Activated T-cell treated with anti-CD3 and anti-CD28 coated beads, Interleukin-2, amount 50 U/mL, for 4 hours (primary cell): ENCODE measurements at regions not wholly inside any gene's neighbourhood (a gene's known extent, or its start where the extent isn't known, plus 50 kb on each side); places are given as distances from the start of the nearest gene placed in this dataset.

Source experiments
- ATAC-seq, 2 donors: fragments of 200-7000 bp; cut with Tn5 transposase; one replicate each; pipeline ENCODE4 v1.10.0; 2021
- DNase-seq: peaks from one replicate; pipeline ENCODE4 v3.0.0-alpha.2; 2020
- H3K27me3 Mint-ChIP-seq: one replicate; pipeline ENCODE4 v1.8.0; 2021; ENCODE audit warnings: low read depth, mixed read lengths
- H3K36me3 Mint-ChIP-seq: one replicate; pipeline ENCODE4 v1.8.0; 2022; ENCODE audit warnings: mixed read lengths; ENCODE audit not compliant: insufficient read depth
- H3K4me1 Mint-ChIP-seq: one replicate; pipeline ENCODE4 v1.8.0; 2021; ENCODE audit warnings: low read depth, mixed read lengths
- H3K4me3 Mint-ChIP-seq: one replicate; pipeline ENCODE4 v1.8.0; 2021; ENCODE audit warnings: mild to moderate bottlenecking, moderate library complexity, mixed read lengths
- H3K9me3 Mint-ChIP-seq: one replicate; pipeline ENCODE4 v1.8.0; 2021; ENCODE audit warnings: mixed read lengths

GRCh38 chr17:77594416-77595209, 363.9 kb upstream of the TNRC6C start:
- Mint-ChIP-seq H3K4me1 (peaks cover 5% of the 10 kb centered on the region), H3K36me3 (no peaks in the 10 kb centered on the region), H3K4me3 (no peak overlapping the region), H3K9me3 (no peaks in the 10 kb centered on the region), H3K27me3 (peaks cover 2% of the 10 kb centered on the region)
- DNase-seq (no peak), ATAC-seq (peak in 1 of 2 donors; percentile 25)

- H3K4me1 Mint-ChIP-seq, result peaks cover 5% of the 10 kb centered on the region
- H3K4me3 Mint-ChIP-seq, result no peak overlapping the region
- DNase-seq, result no peak
- no peaks in the 10 kb centered on the region for H3K9me3 Mint-ChIP-seq
- H3K36me3 Mint-ChIP-seq, result no peaks in the 10 kb centered on the region
- no peak for ATAC-seq
- peaks cover 2% of the 10 kb centered on the region for H3K27me3 Mint-ChIP-seq
These were observed 361.7 kb upstream of the TNRC6C start for GRCh38 chr17:77596491-77597417.

- Mint-ChIP-seq H3K4me1 (peaks cover 5% of the 10 kb centered on the region), H3K4me3 (no peak overlapping the region), H3K9me3 (no peaks in the 10 kb centered on the region), H3K36me3 (no peaks in the 10 kb centered on the region), H3K27me3 (peaks cover 2% of the 10 kb centered on the region)
- ATAC-seq (no peak), DNase-seq (no peak)
These were observed 360.9 kb upstream of the TNRC6C start for GRCh38 chr17:77597418-77598240.

GRCh38 chr17:77598241-77598620, 360.3 kb upstream of the TNRC6C start:
- Mint-ChIP-seq H3K9me3 (no peaks in the 10 kb centered on the region), H3K4me3 (no peak overlapping the region), H3K27me3 (peaks cover 2% of the 10 kb centered on the region), H3K4me1 (peaks cover 5% of the 10 kb centered on the region), H3K36me3 (no peaks in the 10 kb centered on the region)
- ATAC-seq (no peak), DNase-seq (no peak)

GRCh38 chr17:77599699-77600098, 358.8 kb upstream of the TNRC6C start:
- Mint-ChIP-seq H3K9me3 (no peaks in the 10 kb centered on the region), H3K36me3 (no peaks in the 10 kb centered on the region), H3K27me3 (no peaks in the 10 kb centered on the region), H3K4me1 (peaks cover 3% of the 10 kb centered on the region), H3K4me3 (no peak overlapping the region)
- no peak for ATAC-seq
- DNase-seq, result no peak

GRCh38 chr17:77600346-77600745, 358.2 kb upstream of the TNRC6C start:
- Mint-ChIP-seq H3K9me3 (no peaks in the 10 kb centered on the region), H3K36me3 (no peaks in the 10 kb centered on the region), H3K4me1 (no peaks in the 10 kb centered on the region), H3K27me3 (no peaks in the 10 kb centered on the region), H3K4me3 (no peak overlapping the region)
- ATAC-seq (no peak), DNase-seq (no peak)

GRCh38 chr17:77601054-77601979, 357.2 kb upstream of the TNRC6C start:
- Mint-ChIP-seq H3K9me3 (no peaks in the 10 kb centered on the region), H3K4me3 (no peak overlapping the region), H3K4me1 (no peaks in the 10 kb centered on the region), H3K36me3 (no peaks in the 10 kb centered on the region), H3K27me3 (no peaks in the 10 kb centered on the region)
- no peak for ATAC-seq
- DNase-seq, result no peak

GRCh38 chr17:77602062-77602746, 356.3 kb upstream of the TNRC6C start:
- no peaks in the 10 kb centered on the region for H3K36me3 Mint-ChIP-seq
- H3K4me3 Mint-ChIP-seq, result no peak overlapping the region
- no peak for DNase-seq
- no peak for ATAC-seq
- no peaks in the 10 kb centered on the region for H3K4me1 Mint-ChIP-seq
- H3K27me3 Mint-ChIP-seq, result no peaks in the 10 kb centered on the region
- no peaks in the 10 kb centered on the region for H3K9me3 Mint-ChIP-seq

- Mint-ChIP-seq H3K27me3 (no peaks in the 10 kb centered on the region), H3K4me1 (no peaks in the 10 kb centered on the region), H3K4me3 (no peak overlapping the region), H3K9me3 (no peaks in the 10 kb centered on the region), H3K36me3 (no peaks in the 10 kb centered on the region)
- no peak for ATAC-seq
- DNase-seq, result no peak
These were observed 355.4 kb upstream of the TNRC6C start for GRCh38 chr17:77602883-77603640.

- no peak overlapping the region for H3K4me3 Mint-ChIP-seq
- no peaks in the 10 kb centered on the region for H3K9me3 Mint-ChIP-seq
- no peak for DNase-seq
- ATAC-seq, result no peak
- H3K36me3 Mint-ChIP-seq, result no peaks in the 10 kb centered on the region
- peaks cover 4% of the 10 kb centered on the region for H3K4me1 Mint-ChIP-seq
- H3K27me3 Mint-ChIP-seq, result no peaks in the 10 kb centered on the region
These were observed 354.1 kb upstream of the TNRC6C start for GRCh38 chr17:77604301-77604972.

- Mint-ChIP-seq H3K27me3 (no peaks in the 10 kb centered on the region), H3K4me1 (peaks cover 8% of the 10 kb centered on the region), H3K4me3 (no peak overlapping the region), H3K9me3 (no peaks in the 10 kb centered on the region), H3K36me3 (no peaks in the 10 kb centered on the region)
- ATAC-seq, result no peak
- no peak for DNase-seq
These were observed 353.6 kb upstream of the TNRC6C start for GRCh38 chr17:77604973-77605313.

GRCh38 chr17:77606146-77606864, 352.2 kb upstream of the TNRC6C start:
- no peak overlapping the region for H3K4me3 Mint-ChIP-seq
- DNase-seq (no peak), ATAC-seq (no peak)
- H3K4me1 Mint-ChIP-seq, result peaks cover 22% of the 10 kb centered on the region
- no peaks in the 10 kb centered on the region for H3K36me3 Mint-ChIP-seq
- no peaks in the 10 kb centered on the region for H3K27me3 Mint-ChIP-seq
- H3K9me3 Mint-ChIP-seq, result no peaks in the 10 kb centered on the region
